ENCODE measurements at regions not wholly inside any gene's neighbourhood (a gene's known extent, or its start where the extent isn't known, plus 50 kb on each side); places are given as distances from the start of the nearest gene placed in this dataset.

- TF ChIP-seq CTCF (conservative IDR thresholded peaks at IDR 0.05; ENCODE audit: low read length) (no peak), EZH2phosphoT487 (IDR thresholded peaks at IDR 0.05; ENCODE audit: borderline replicate concordance, low read depth, low read length) (no peak)
Measured at GRCh38 chr4:57945298-57945697, 835.1 kb upstream of the IGFBP7 start.
